Erythroblast (primary cell): ENCODE measurements at regions not wholly inside any gene's neighbourhood (a gene's known extent, or its start where the extent isn't known, plus 50 kb on each side); places are given as distances from the start of the nearest gene placed in this dataset.

Experiments used
- DNase-seq, 2 experiments: peaks; one replicate each; lab custom pipeline; 2025; lab: John Stamatoyannopoulos, UW
- GATA1 ChIP-seq: IDR thresholded peaks from 2 replicates; pipeline ENCODE4 v1.6.1; 2011; ENCODE audit warnings: low read depth, mild to moderate bottlenecking, control low read depth, low read length, moderate library complexity
- POLR2A ChIP-seq: IDR thresholded peaks from 2 replicates; pipeline ENCODE4 v1.6.1; 2011; ENCODE audit warnings: mild to moderate bottlenecking, low read length

GRCh38 chr20:51230727-51231126 is 207.8 kb upstream of the KCNG1 start:
- TF ChIP-seq GATA1: no peak
- TF ChIP-seq POLR2A: no peak
- no peak for DNase-seq

- TF ChIP-seq POLR2A (no peak), GATA1 (no peak)
- no peak for DNase-seq
These were observed 205.9 kb upstream of the KCNG1 start for GRCh38 chr20:51228763-51229162.

- no peak for DNase-seq
- TF ChIP-seq POLR2A (no peak), GATA1 (no peak)
These were observed 204.8 kb upstream of the KCNG1 start for GRCh38 chr20:51227744-51228143.

GRCh38 chr20:51223183-51223720 is 200.3 kb upstream of the KCNG1 start:
- TF ChIP-seq GATA1 (no peak), POLR2A (no peak)
- no peak for DNase-seq

- no peak for TF ChIP-seq GATA1
- TF ChIP-seq POLR2A: no peak
- no peak for DNase-seq
These were observed 199.0 kb upstream of the KCNG1 start for GRCh38 chr20:51221791-51222408.

GRCh38 chr20:51221103-51221502 is 198.2 kb upstream of the KCNG1 start:
- TF ChIP-seq GATA1 (no peak), POLR2A (no peak)
- no peak for DNase-seq

- peak; percentile 33 to 64 for DNase-seq
- TF ChIP-seq GATA1: no peak
- TF ChIP-seq POLR2A: no peak
These were observed 197.4 kb upstream of the KCNG1 start for GRCh38 chr20:51220293-51220706.

- no peak for DNase-seq
- no peak for TF ChIP-seq GATA1
- no peak for TF ChIP-seq POLR2A
These were observed 196.6 kb upstream of the KCNG1 start for GRCh38 chr20:51219544-51219943.

GRCh38 chr20:51218603-51219002 is 195.7 kb upstream of the KCNG1 start:
- no peak for TF ChIP-seq GATA1
- no peak for TF ChIP-seq POLR2A
- DNase-seq: no peak

- TF ChIP-seq POLR2A: no peak
- TF ChIP-seq GATA1: no peak
- DNase-seq: no peak
These were observed 194.6 kb upstream of the KCNG1 start for GRCh38 chr20:51217347-51218045.

GRCh38 chr20:51216850-51217249 is 193.9 kb upstream of the KCNG1 start:
- no peak for DNase-seq
- no peak for TF ChIP-seq GATA1
- no peak for TF ChIP-seq POLR2A

GRCh38 chr20:51212816-51213215 is 189.9 kb upstream of the KCNG1 start:
- DNase-seq: no peak
- TF ChIP-seq POLR2A: no peak
- TF ChIP-seq GATA1: no peak

- DNase-seq: no peak
- TF ChIP-seq GATA1 (no peak), POLR2A (no peak)
These were observed 188.3 kb upstream of the KCNG1 start for GRCh38 chr20:51211191-51211590.

- no peak for DNase-seq
- no peak for TF ChIP-seq POLR2A
- no peak for TF ChIP-seq GATA1
These were observed 187.2 kb upstream of the KCNG1 start for GRCh38 chr20:51210084-51210483.

- no peak for DNase-seq
- TF ChIP-seq GATA1: no peak
- no peak for TF ChIP-seq POLR2A
These were observed 185.3 kb upstream of the KCNG1 start for GRCh38 chr20:51208162-51208561.
